NCI-H2107 treated with DMSO at 0.1 percent for 48 hours (cell line): ENCODE measurements at regions not wholly inside any gene's neighbourhood (a gene's known extent, or its start where the extent isn't known, plus 50 kb on each side); places are given as distances from the start of the nearest gene placed in this dataset.
"Not testable (repeated sequence)": the region's sequence is repeated elsewhere in the genome, so short reads cannot be mapped to it uniquely, and the experiment has no call there.

Source experiments
- DNase-seq: peaks from one replicate; lab custom pipeline; 2025; ENCODE audit not compliant: unreplicated experiment; lab: John Stamatoyannopoulos, UW

GRCh38 chr12:82625523-82625922 is 61.2 kb upstream of the TMTC2 start:
- DNase-seq = peak; percentile 18

- peak; percentile 50 for DNase-seq
Observed at GRCh38 chr12:82627799-82628198, 58.9 kb upstream of the TMTC2 start.

- DNase-seq = not testable (repeated sequence)
Observed at GRCh38 chr12:82634495-82635258, 52.0 kb upstream of the TMTC2 start.

GRCh38 chr12:82635263-82635662 is 51.4 kb upstream of the TMTC2 start:
- DNase-seq = no peak
